IMR-90 (cell line): ENCODE measurements at regions not wholly inside any gene's neighbourhood (a gene's known extent, or its start where the extent isn't known, plus 50 kb on each side); places are given as distances from the start of the nearest gene placed in this dataset.

Experiments
- ATAC-seq: fragments of 200-7000 bp; cut with Tn5 transposase; 2 replicates; pipeline ENCODE4 v1.9.1; 2020; ENCODE audit warnings: low read depth, mild to moderate bottlenecking, moderate library complexity
- BruUV-seq: library from RNA; stranded (reverse); fragments of 400-500 nt; replicated peaks from 2 replicates; lab custom pipeline; 2021; lab: Mats Ljungman, UMichigan
- CTCF ChIA-PET: fragments of 300-600 bp; formaldehyde crosslinking; extraction: SDS; loops from one replicate; lab custom pipeline; 2021; ENCODE audit warnings: antibody characterized with exemption; lab: Yijun Ruan, JAX
- POLR2A ChIA-PET: fragments of 300-600 bp; sonication (Branson Sonifier 250); formaldehyde crosslinking; loops from one replicate; lab custom pipeline; 2022; ENCODE audit warnings: antibody characterized with exemption; ENCODE audit not compliant: unreplicated experiment; lab: Charles Lee
- DNase-seq: peaks from one replicate; pipeline ENCODE4 v3.0.0; 2013
- H2AFZ ChIP-seq: replicated peaks from 2 replicates; pipeline ENCODE3; 2013; ENCODE audit warnings: low read length, mild to moderate bottlenecking; ENCODE audit not compliant: poor library complexity
- H2AK5ac ChIP-seq: 2 replicates; pipeline ENCODE4 v1.6.1; 2013; ENCODE audit warnings: low read depth, low read length, inconsistent platforms
- H2AK9ac ChIP-seq: replicated peaks from 2 replicates; pipeline ENCODE3; 2013; ENCODE audit warnings: mild to moderate bottlenecking, low read depth, low read length, moderate library complexity; ENCODE audit not compliant: poor library complexity
- H2BK120ac ChIP-seq: 2 replicates; pipeline ENCODE4 v1.6.1; 2013; ENCODE audit warnings: low read depth, low read length, inconsistent platforms
- H2BK15ac ChIP-seq: 3 replicates; pipeline ENCODE4 v1.6.1; 2013; ENCODE audit warnings: low read depth, low read length, inconsistent platforms
- H2BK20ac ChIP-seq: 2 replicates; pipeline ENCODE4 v1.6.1; 2013; ENCODE audit warnings: low read depth, mild to moderate bottlenecking, inconsistent platforms, low read length, moderate library complexity
- H2BK5ac ChIP-seq: 2 replicates; pipeline ENCODE4 v1.6.1; 2013; ENCODE audit warnings: mild to moderate bottlenecking, low read depth, low read length, inconsistent platforms; ENCODE audit not compliant: poor library complexity, severe bottlenecking
- H3K14ac ChIP-seq: replicated peaks from 2 replicates; pipeline ENCODE4 v1.6.1; 2013; ENCODE audit warnings: low read depth, low read length, inconsistent platforms
- H3K18ac ChIP-seq: 2 replicates; pipeline ENCODE4 v1.6.1; 2013; ENCODE audit warnings: low read depth, low read length, control low read depth
- H3K23ac ChIP-seq: 2 replicates; pipeline ENCODE4 v1.6.1; 2013; ENCODE audit warnings: low read depth, low read length, inconsistent platforms
- H3K27ac ChIP-seq: 2 replicates; pipeline ENCODE4 v1.5.1; 2013; ENCODE audit warnings: mild to moderate bottlenecking, control low read depth, low read length; ENCODE audit not compliant: insufficient read depth
- H3K27me3 ChIP-seq: 2 replicates; pipeline ENCODE4 v1.6.1; 2013; ENCODE audit warnings: low read length; ENCODE audit not compliant: control insufficient read depth, insufficient read depth
- H3K36me3 ChIP-seq: 2 replicates; pipeline ENCODE4 v1.6.1; 2013; ENCODE audit warnings: low read length, mixed read lengths; ENCODE audit not compliant: control insufficient read depth, insufficient read depth
- H3K4ac ChIP-seq: 2 replicates; pipeline ENCODE4 v1.6.1; 2013; ENCODE audit warnings: low read depth, low read length, inconsistent platforms
- H3K4me1 ChIP-seq: 2 replicates; pipeline ENCODE4 v1.6.1; 2013; ENCODE audit warnings: low read length, mixed read lengths; ENCODE audit not compliant: control insufficient read depth, insufficient read depth
- H3K4me2 ChIP-seq: 2 replicates; pipeline ENCODE4 v1.6.1; 2013; ENCODE audit warnings: low read depth, mild to moderate bottlenecking, control low read depth, low read length, moderate library complexity
- H3K4me3 ChIP-seq: 2 replicates; pipeline ENCODE4 v1.5.1; 2013; ENCODE audit warnings: low read depth, mild to moderate bottlenecking, control low read depth, low read length, moderate library complexity; ENCODE audit not compliant: insufficient read depth
- H3K56ac ChIP-seq: 2 replicates; pipeline ENCODE4 v1.6.1; 2013; ENCODE audit warnings: low read length, inconsistent platforms; ENCODE audit not compliant: insufficient read depth; ENCODE audit errors: extremely low read depth
- H3K79me1 ChIP-seq, 2 experiments: 2 replicates each; pipeline ENCODE4 v1.6.1; 2013; ENCODE audit warnings: low read length in 2 of 2, inconsistent platforms in 1 of 2, low read depth in 1 of 2
- H3K9ac ChIP-seq: 2 replicates; pipeline ENCODE4 v1.6.1; 2013; ENCODE audit warnings: low read depth, low read length, control low read depth
- H3K9me1 ChIP-seq: 2 replicates; pipeline ENCODE4 v1.6.1; 2013; ENCODE audit warnings: low read length, inconsistent platforms; ENCODE audit not compliant: insufficient read depth
- H3K9me3 ChIP-seq: 2 replicates; pipeline ENCODE4 v1.6.1; 2013; ENCODE audit warnings: low read length; ENCODE audit not compliant: control insufficient read depth, insufficient read depth
- H4K20me1 ChIP-seq: 2 replicates; pipeline ENCODE4 v1.6.1; 2013; ENCODE audit warnings: low read length, inconsistent platforms; ENCODE audit not compliant: insufficient read depth
- H4K5ac ChIP-seq: 2 replicates; pipeline ENCODE4 v1.6.1; 2013; ENCODE audit warnings: mild to moderate bottlenecking, low read depth, low read length, control low read depth
- H4K8ac ChIP-seq, 2 experiments: 2 replicates each; pipeline ENCODE4 v1.6.1; 2013; ENCODE audit warnings: low read depth in 2 of 2, low read length in 2 of 2, control low read depth in 1 of 2, inconsistent platforms in 1 of 2
- H4K91ac ChIP-seq: 2 replicates; pipeline ENCODE4 v1.6.1; 2013; ENCODE audit warnings: low read depth, low read length, inconsistent platforms; ENCODE audit not compliant: insufficient read depth
- BHLHE40 ChIP-seq: fragments of 150-350 bp; IDR thresholded peaks from 2 replicates; pipeline ENCODE4 v1.6.1; 2016; ENCODE audit warnings: mild to moderate bottlenecking, low read depth, low read length
- ELK1 ChIP-seq: fragments of 150-350 bp; IDR thresholded peaks from 2 replicates; pipeline ENCODE4 v1.6.1; 2016; ENCODE audit warnings: low read depth, mild to moderate bottlenecking, low read length, moderate library complexity, borderline replicate concordance
- MAZ ChIP-seq: IDR thresholded peaks from 2 replicates; pipeline ENCODE4 v1.6.1; 2012; ENCODE audit warnings: low read depth, mild to moderate bottlenecking, low read length, improper control_type of control experiment, moderate library complexity, borderline replicate concordance
- MXI1 ChIP-seq: IDR thresholded peaks from 2 replicates; pipeline ENCODE4 v1.6.1; 2012; ENCODE audit warnings: low read depth, mild to moderate bottlenecking, low read length, moderate library complexity, borderline replicate concordance
- RCOR1 ChIP-seq: IDR thresholded peaks from 2 replicates; pipeline ENCODE4 v1.6.1; 2012; ENCODE audit warnings: mild to moderate bottlenecking, low read length, improper control_type of control experiment; ENCODE audit not compliant: insufficient replicate concordance
- RFX5 ChIP-seq: IDR thresholded peaks from 2 replicates; pipeline ENCODE4 v1.8.0; 2012; ENCODE audit warnings: low read depth, mild to moderate bottlenecking, low read length, moderate library complexity
- SMC3 ChIP-seq: fragments of 150-350 bp; IDR thresholded peaks from 2 replicates; pipeline ENCODE4 v1.6.1; 2016; ENCODE audit warnings: low read depth, mild to moderate bottlenecking, antibody characterized with exemption, low read length, moderate library complexity
- WGBS, 2 experiments: methylation state at CpG; one replicate each; pipeline versions ENCODE4 v1.1.5 to v1.1.7; 2013; ENCODE audit warnings: missing lambda C conversion rate in 2 of 2; ENCODE audit not compliant: insufficient read length in 1 of 2; ENCODE audit errors: extremely low coverage in 2 of 2; 5-methylcytosine and 5-hydroxymethylcytosine counted together
- dilution Hi-C: fragments of 300-500 bp; cut with HindIII; formaldehyde crosslinking; loops from one replicate; pipeline ENCODE4 v1.14.3; 2018; ENCODE audit warnings: low sequenced_read_pairs; ENCODE audit not compliant: unreplicated experiment
- in situ Hi-C: fragments of 300-500 bp; cut with MboI; formaldehyde crosslinking; loops from 3 replicates; pipeline ENCODE4 v1.14.3; 2019; ENCODE audit warnings: low sequenced_read_pairs, inconsistent platforms, mixed read lengths
- intact Hi-C: fragments of 100-400 bp; cut with micrococcal nuclease; formaldehyde crosslinking; loops from 2 replicates; pipeline ENCODE4 v1.10.0; 2022

GRCh38 chrX:94830717-94831116 lies 1156.7 kb downstream of the FAM133A start:
- TF ChIP-seq MXI1 (no peak), RFX5 (no peak), BHLHE40 (no peak), SMC3 (no peak), RCOR1 (no peak), ELK1 (no peak), MAZ (no peak)
- DNase-seq: no peak
- Histone ChIP-seq H3K14ac (no peak overlapping the region), H3K23ac (no peak overlapping the region), H3K4me2 (no peak overlapping the region), H3K36me3 (no peaks in the 10 kb centered on the region), H3K79me1 (no peaks in the 10 kb centered on the region), H2BK120ac (no peak overlapping the region), H3K9me3 (no peaks in the 10 kb centered on the region), H2BK20ac (no peak overlapping the region), H3K27me3 (no peaks in the 10 kb centered on the region), H3K9me1 (no peaks in the 10 kb centered on the region), H3K4me1 (no peaks in the 10 kb centered on the region), H2AK9ac (no peak overlapping the region), H4K5ac (no peak overlapping the region), H4K8ac (no peak overlapping the region), H3K4ac (no peak overlapping the region), H3K9ac (no peak overlapping the region), H3K4me3 (no peak overlapping the region), H2AK5ac (no peak overlapping the region), H2BK5ac (no peak overlapping the region), H3K27ac (no peak overlapping the region), H4K91ac (no peak overlapping the region), H3K18ac (no peak overlapping the region), H2AFZ (no peak overlapping the region), H2BK15ac (no peak overlapping the region), H3K56ac (no peak overlapping the region), H4K20me1 (no peaks in the 10 kb centered on the region)
- in situ Hi-C loops: no loop called here
- ATAC-seq: no peak
- dilution Hi-C loops: no loop called here
- CTCF ChIA-PET: no interaction called here
- BruUV-seq: no TSS peak
- intact Hi-C loops: no loop called here
- POLR2A ChIA-PET: no interaction called here
- no CpG with 5 or more reads among the region's 2 CpGs for WGBS, 2 experiments
